COR-L47 (cell line): ENCODE measurements at regions not wholly inside any gene's neighbourhood (a gene's known extent, or its start where the extent isn't known, plus 50 kb on each side); places are given as distances from the start of the nearest gene placed in this dataset.
"Not testable (repeated sequence)": the region's sequence is repeated elsewhere in the genome, so short reads cannot be mapped to it uniquely, and the experiment has no call there.

ENCODE experiments used
- DNase-seq: peaks from one replicate; lab custom pipeline; 2025; lab: John Stamatoyannopoulos, UW

GRCh38 chr1:191788551-191788950 lies 369.7 kb upstream of the RGS18 start:
- DNase-seq, result no peak

GRCh38 chr1:191798178-191798577 lies 360.1 kb upstream of the RGS18 start:
- DNase-seq, result no peak

- DNase-seq, result no peak
Observed at GRCh38 chr1:191804311-191804710, 354.0 kb upstream of the RGS18 start.

GRCh38 chr1:191813593-191813992 lies 344.7 kb upstream of the RGS18 start:
- DNase-seq, result not testable (repeated sequence)

GRCh38 chr1:191818198-191818597 lies 340.1 kb upstream of the RGS18 start:
- no peak for DNase-seq

- no peak for DNase-seq
Observed at GRCh38 chr1:191831572-191831971, 326.7 kb upstream of the RGS18 start.

- DNase-seq, result no peak
Observed at GRCh38 chr1:191839891-191840290, 318.4 kb upstream of the RGS18 start.

- DNase-seq, result no peak
Observed at GRCh38 chr1:191851799-191852595, 306.3 kb upstream of the RGS18 start.

- DNase-seq, result no peak
Observed at GRCh38 chr1:191852907-191853306, 305.4 kb upstream of the RGS18 start.

- no peak for DNase-seq
Observed at GRCh38 chr1:191857600-191857999, 300.7 kb upstream of the RGS18 start.

GRCh38 chr1:191865479-191865878 lies 292.8 kb upstream of the RGS18 start:
- no peak for DNase-seq

- no peak for DNase-seq
Observed at GRCh38 chr1:191866155-191866554, 292.1 kb upstream of the RGS18 start.

GRCh38 chr1:191869790-191870312 lies 288.4 kb upstream of the RGS18 start:
- DNase-seq, result no peak

- DNase-seq, result no peak
Observed at GRCh38 chr1:191870490-191870889, 287.8 kb upstream of the RGS18 start.

- DNase-seq, result no peak
Observed at GRCh38 chr1:191875994-191876393, 282.3 kb upstream of the RGS18 start.

GRCh38 chr1:191876631-191877030 lies 281.6 kb upstream of the RGS18 start:
- DNase-seq, result no peak

- DNase-seq, result no peak
Observed at GRCh38 chr1:191882870-191883269, 275.4 kb upstream of the RGS18 start.

GRCh38 chr1:191886977-191887376 lies 271.3 kb upstream of the RGS18 start:
- DNase-seq, result no peak

GRCh38 chr1:191888996-191889622 lies 269.2 kb upstream of the RGS18 start:
- peak; percentile 2 for DNase-seq

GRCh38 chr1:191889623-191890003 lies 268.6 kb upstream of the RGS18 start:
- DNase-seq, result no peak

GRCh38 chr1:191890433-191891088 lies 267.7 kb upstream of the RGS18 start:
- no peak for DNase-seq

- no peak for DNase-seq
Observed at GRCh38 chr1:191892716-191893115, 265.5 kb upstream of the RGS18 start.

- DNase-seq, result no peak
Observed at GRCh38 chr1:191895049-191895448, 263.2 kb upstream of the RGS18 start.
